Endothelial cell (in vitro differentiated cells): ENCODE measurements at regions not wholly inside any gene's neighbourhood (a gene's known extent, or its start where the extent isn't known, plus 50 kb on each side); places are given as distances from the start of the nearest gene placed in this dataset.

ENCODE experiments used
- DNase-seq: peaks from one replicate; pipeline ENCODE4 v3.0.0; 2021; ENCODE audit warnings: low spot score
- H3K27ac Mint-ChIP-seq: one replicate; pipeline ENCODE4 v1.8.0; 2021; ENCODE audit warnings: mixed read lengths, inconsistent platforms; ENCODE audit not compliant: unreplicated experiment
- H3K27me3 Mint-ChIP-seq: one replicate; pipeline ENCODE4 v1.8.0; 2021; ENCODE audit warnings: mild to moderate bottlenecking, moderate library complexity, mixed read lengths, inconsistent platforms; ENCODE audit not compliant: unreplicated experiment
- H3K36me3 Mint-ChIP-seq: one replicate; pipeline ENCODE4 v1.8.0; 2021; ENCODE audit warnings: mild to moderate bottlenecking, low read depth, mixed read lengths, inconsistent platforms; ENCODE audit not compliant: unreplicated experiment
- H3K4me1 Mint-ChIP-seq: one replicate; pipeline ENCODE4 v1.8.0; 2021; ENCODE audit warnings: mild to moderate bottlenecking, mixed read lengths, inconsistent platforms; ENCODE audit not compliant: unreplicated experiment
- H3K4me3 Mint-ChIP-seq: one replicate; pipeline ENCODE4 v1.8.0; 2021; ENCODE audit warnings: mild to moderate bottlenecking, mixed read lengths, inconsistent platforms; ENCODE audit not compliant: unreplicated experiment
- H3K9me3 Mint-ChIP-seq: one replicate; pipeline ENCODE4 v1.8.0; 2021; ENCODE audit warnings: mixed read lengths, inconsistent platforms; ENCODE audit not compliant: unreplicated experiment
- TF ChIP-seq, protein P1 (sequence below): fragments of 200-600 bp; sonication (generic); IDR thresholded peaks from one replicate; pipeline ENCODE4 v1.5.0; 2021; ENCODE audit warnings: antibody characterized with exemption; ENCODE audit not compliant: unreplicated experiment

- Mint-ChIP-seq H3K9me3 (no peaks in the 10 kb centered on the region), H3K27me3 (peaks cover 3% of the 10 kb centered on the region), H3K4me3 (no peak overlapping the region), H3K27ac (no peak overlapping the region), H3K4me1 (no peaks in the 10 kb centered on the region), H3K36me3 (no peaks in the 10 kb centered on the region)
- no peak for DNase-seq
- TF ChIP-seq, protein P1, sequence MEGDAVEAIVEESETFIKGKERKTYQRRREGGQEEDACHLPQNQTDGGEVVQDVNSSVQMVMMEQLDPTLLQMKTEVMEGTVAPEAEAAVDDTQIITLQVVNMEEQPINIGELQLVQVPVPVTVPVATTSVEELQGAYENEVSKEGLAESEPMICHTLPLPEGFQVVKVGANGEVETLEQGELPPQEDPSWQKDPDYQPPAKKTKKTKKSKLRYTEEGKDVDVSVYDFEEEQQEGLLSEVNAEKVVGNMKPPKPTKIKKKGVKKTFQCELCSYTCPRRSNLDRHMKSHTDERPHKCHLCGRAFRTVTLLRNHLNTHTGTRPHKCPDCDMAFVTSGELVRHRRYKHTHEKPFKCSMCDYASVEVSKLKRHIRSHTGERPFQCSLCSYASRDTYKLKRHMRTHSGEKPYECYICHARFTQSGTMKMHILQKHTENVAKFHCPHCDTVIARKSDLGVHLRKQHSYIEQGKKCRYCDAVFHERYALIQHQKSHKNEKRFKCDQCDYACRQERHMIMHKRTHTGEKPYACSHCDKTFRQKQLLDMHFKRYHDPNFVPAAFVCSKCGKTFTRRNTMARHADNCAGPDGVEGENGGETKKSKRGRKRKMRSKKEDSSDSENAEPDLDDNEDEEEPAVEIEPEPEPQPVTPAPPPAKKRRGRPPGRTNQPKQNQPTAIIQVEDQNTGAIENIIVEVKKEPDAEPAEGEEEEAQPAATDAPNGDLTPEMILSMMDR = no peak
Observed at GRCh38 chr18:43507842-43508481, 230.7 kb upstream of the SYT4 start.

- Mint-ChIP-seq H3K27me3 (no peaks in the 10 kb centered on the region), H3K9me3 (no peaks in the 10 kb centered on the region), H3K4me3 (no peak overlapping the region), H3K36me3 (no peaks in the 10 kb centered on the region), H3K4me1 (no peaks in the 10 kb centered on the region), H3K27ac (no peak overlapping the region)
- no peak for DNase-seq
- TF ChIP-seq, protein P1 = no peak
Observed at GRCh38 chr18:43514747-43515146, 237.5 kb upstream of the SYT4 start.

- TF ChIP-seq, protein P1 = no peak
- no peaks in the 10 kb centered on the region for H3K4me1 Mint-ChIP-seq
- H3K27ac Mint-ChIP-seq = no peak overlapping the region
- DNase-seq = no peak
- no peaks in the 10 kb centered on the region for H3K36me3 Mint-ChIP-seq
- H3K27me3 Mint-ChIP-seq = no peaks in the 10 kb centered on the region
- H3K4me3 Mint-ChIP-seq = no peak overlapping the region
- H3K9me3 Mint-ChIP-seq = no peaks in the 10 kb centered on the region
Observed at GRCh38 chr18:43515481-43515880, 238.2 kb upstream of the SYT4 start.

DNA sequence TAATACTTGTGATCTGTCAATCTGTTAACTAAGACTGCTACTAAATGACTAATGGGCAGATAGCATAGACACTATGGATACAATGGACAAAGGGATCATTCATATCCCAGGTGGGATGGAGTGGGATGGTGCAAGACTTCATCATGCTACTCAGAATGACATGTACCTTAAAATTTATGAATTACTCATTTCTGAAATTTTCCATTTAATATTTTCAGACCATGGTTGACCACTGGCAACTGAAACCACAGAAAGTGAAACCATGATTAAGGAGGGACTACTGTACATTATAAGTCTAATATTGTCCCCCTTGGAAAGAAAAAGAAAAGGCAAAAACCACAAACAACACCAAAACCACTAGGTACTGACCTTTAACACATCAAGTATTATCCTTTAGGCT is 247.0 kb upstream of the SYT4 start:
- Mint-ChIP-seq H3K9me3 (no peaks in the 10 kb centered on the region), H3K36me3 (no peaks in the 10 kb centered on the region), H3K27ac (no peak overlapping the region), H3K27me3 (no peaks in the 10 kb centered on the region), H3K4me1 (no peaks in the 10 kb centered on the region), H3K4me3 (no peak overlapping the region)
- DNase-seq = no peak
- TF ChIP-seq, protein P1 = no peak

DNA sequence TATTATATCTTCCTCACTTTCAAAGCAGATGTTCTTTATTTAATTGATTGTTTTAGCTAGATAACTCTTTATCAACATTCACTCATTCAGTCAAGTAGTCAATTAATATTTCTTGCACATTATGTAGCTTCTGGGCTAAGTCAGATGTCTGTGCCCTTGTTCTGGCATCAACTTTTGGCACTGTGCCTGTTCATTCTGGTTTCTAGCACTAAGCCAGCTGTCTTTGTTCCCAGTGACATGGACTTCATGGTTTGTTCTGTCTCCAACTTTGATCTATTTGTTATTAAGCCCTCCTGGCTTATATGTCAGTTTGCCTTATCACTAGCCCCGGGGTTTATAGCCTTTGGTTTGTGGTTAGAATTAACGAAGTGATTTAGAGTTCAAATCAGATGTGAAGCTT is 247.9 kb upstream of the SYT4 start:
- Mint-ChIP-seq H3K27ac (no peak overlapping the region), H3K4me1 (no peaks in the 10 kb centered on the region), H3K4me3 (no peak overlapping the region), H3K27me3 (peaks cover 3% of the 10 kb centered on the region), H3K36me3 (no peaks in the 10 kb centered on the region), H3K9me3 (no peaks in the 10 kb centered on the region)
- TF ChIP-seq, protein P1 = no peak
- no peak for DNase-seq
